HepG2 (cell line): ENCODE measurements at regions not wholly inside any gene's neighbourhood (a gene's known extent, or its start where the extent isn't known, plus 50 kb on each side); places are given as distances from the start of the nearest gene placed in this dataset.

Source experiments
- ATAC-seq: fragments of 200-7000 bp; cut with Tn5 transposase; 3 replicates; pipeline ENCODE4 v1.9.1; 2020; ENCODE audit warnings: mild to moderate bottlenecking, moderate library complexity
- BruUV-seq: library from RNA; stranded (reverse); fragments of 400-500 nt; replicated peaks from 2 replicates; lab custom pipeline; 2021; lab: Mats Ljungman, UMichigan
- CTCF ChIA-PET: fragments of 300-600 bp; formaldehyde crosslinking; extraction: SDS; loops from one replicate; lab custom pipeline; 2021; ENCODE audit warnings: low total read pairs, inconsistent platforms, low intra/inter-chr PET ratio; lab: Yijun Ruan, JAX
- POLR2A ChIA-PET: fragments of 350-600 bp; sonication (Branson Sonifier 250); formaldehyde crosslinking; loops from one replicate; lab custom pipeline; 2020; ENCODE audit warnings: antibody characterized with exemption, inconsistent platforms; lab: Yijun Ruan, JAX
- DNase-seq: peaks from one replicate; pipeline ENCODE4 v3.0.0-alpha.2; 2015; ENCODE audit warnings: low spot score
- FAIRE-seq: peaks from 3 replicates; lab custom pipeline; 2011; peaks lifted over from hg19 to GRCh38; lab: Jason Lieb, UNC
- H2AFZ ChIP-seq: one replicate; pipeline ENCODE4 v1.6.1; 2011; ENCODE audit warnings: low read length, inconsistent platforms
- H3K27ac ChIP-seq: fragments of 300-600 bp; 3 replicates; pipeline ENCODE4 v1.8.0; 2011; ENCODE audit warnings: mixed run types, mild to moderate bottlenecking, mixed read lengths, low read length, inconsistent platforms; ENCODE audit not compliant: insufficient read depth; ENCODE audit errors: extremely low read length
- H3K27me3 ChIP-seq, 2 experiments: fragments of 200-600 bp in 1 of 2; 2 replicates in 1 of 2; 3 replicates in 1 of 2; pipeline versions ENCODE4 v1.6.0 to v1.8.0; 2011; ENCODE audit warnings: low read length in 2 of 2, mild to moderate bottlenecking in 2 of 2, moderate library complexity in 2 of 2, inconsistent platforms in 1 of 2; ENCODE audit not compliant: insufficient read depth in 2 of 2, control insufficient read depth in 1 of 2
- H3K36me3 ChIP-seq, 2 experiments: fragments of 200-600 bp in 1 of 2; replicated peaks in 1 of 2; 2 replicates in 1 of 2; 3 replicates in 1 of 2; pipeline versions ENCODE4 v1.5.1 to v1.8.0; 2011; ENCODE audit warnings: low read length in 2 of 2, inconsistent platforms in 1 of 2; ENCODE audit not compliant: insufficient read depth in 2 of 2, control insufficient read depth in 1 of 2
- H3K4me1 ChIP-seq: 2 replicates; pipeline ENCODE4 v1.5.1; 2012; ENCODE audit warnings: low read length, inconsistent platforms; ENCODE audit not compliant: insufficient read depth
- H3K4me2 ChIP-seq: 2 replicates; pipeline ENCODE4 v1.6.0; 2011; ENCODE audit warnings: low read depth, low read length, inconsistent platforms
- H3K4me3 ChIP-seq, 3 experiments: fragments of 200-600 bp in 1 of 3; sonication (generic), shearing (Covaris generic) in 1 of 3; replicated peaks in 1 of 3; 2 replicates each; pipeline ENCODE4 v1.5.1; 2011 to 2016; ENCODE audit warnings: low read length in 3 of 3, inconsistent platforms in 2 of 3, low read depth in 2 of 3, mild to moderate bottlenecking in 2 of 3, control low read depth in 1 of 3, mixed read lengths in 1 of 3; ENCODE audit not compliant: insufficient read depth in 1 of 3
- H3K79me2 ChIP-seq: one replicate; pipeline ENCODE4 v1.6.1; 2011; ENCODE audit warnings: low read length, inconsistent platforms; ENCODE audit not compliant: insufficient read depth
- H3K9ac ChIP-seq: 2 replicates; pipeline ENCODE4 v1.6.0; 2011; ENCODE audit warnings: mild to moderate bottlenecking, low read depth, low read length, inconsistent platforms; ENCODE audit not compliant: insufficient read depth
- H3K9me3 ChIP-seq: 2 replicates; pipeline ENCODE4 v1.5.1; 2012; ENCODE audit warnings: mild to moderate bottlenecking, low read length
- H4K20me1 ChIP-seq: 2 replicates; pipeline ENCODE4 v1.6.0; 2011; ENCODE audit warnings: inconsistent platforms, mild to moderate bottlenecking, low read length, moderate library complexity; ENCODE audit not compliant: insufficient read depth
- ATF7-NPFF ChIP-seq: sonication (generic); formaldehyde crosslinking; IDR thresholded peaks from 2 replicates; pipeline ENCODE4 v1.8.1; 2023; ENCODE audit warnings: mild to moderate bottlenecking, low read depth, missing genetic modification reagents, moderate library complexity
- MTF2 ChIP-seq: sonication (generic); formaldehyde crosslinking; IDR thresholded peaks from 2 replicates; pipeline ENCODE4 v1.5.0; 2020; ENCODE audit warnings: missing genetic modification reagents, borderline replicate concordance
- ZNF318 ChIP-seq: sonication (generic); formaldehyde crosslinking; IDR thresholded peaks from 2 replicates; pipeline ENCODE4 v1.4.0; 2020; ENCODE audit warnings: mild to moderate bottlenecking, missing genetic modification reagents
- ZNF549 ChIP-seq: sonication (generic); formaldehyde crosslinking; IDR thresholded peaks from 2 replicates; pipeline ENCODE4 v1.5.0; 2020; ENCODE audit warnings: missing genetic modification reagents
- whole genome bisulfite sequencing: methylation state at CpG from one replicate; pipeline ENCODE4 v1.1.6; 2017; ENCODE audit warnings: low lambda C conversion rate; 5-methylcytosine and 5-hydroxymethylcytosine counted together
- in situ Hi-C: cut with HindIII; loops from 2 replicates; pipeline ENCODE4 v1.10.0; 2017; ENCODE audit warnings: low pct_unique_long_range_greater_than_20kb; ENCODE audit not compliant: extremely low pct_ligation_motif_present
- intact Hi-C: fragments of 100-400 bp; cut with micrococcal nuclease; formaldehyde crosslinking; loops from one replicate; pipeline ENCODE4 v1.10.0; 2022; ENCODE audit not compliant: unreplicated experiment
- TF ChIP-seq, protein P1 (sequence below): sonication (generic); formaldehyde crosslinking; IDR thresholded peaks from 2 replicates; pipeline ENCODE4 v1.9.0; 2021; ENCODE audit warnings: missing genetic modification reagents, mild to moderate bottlenecking, borderline replicate concordance
- TF ChIP-seq, protein P2 (sequence below): sonication (generic); formaldehyde crosslinking; IDR thresholded peaks from 2 replicates; pipeline ENCODE4 v1.8.1; 2023; ENCODE audit warnings: missing genetic modification reagents, mild to moderate bottlenecking, borderline replicate concordance
- TF ChIP-seq, protein P3 (sequence below): sonication (generic); formaldehyde crosslinking; conservative IDR thresholded peaks from 2 replicates; pipeline ENCODE4 v1.8.0; 2022; ENCODE audit warnings: mild to moderate bottlenecking, moderate library complexity, missing genetic modification reagents

DNA sequence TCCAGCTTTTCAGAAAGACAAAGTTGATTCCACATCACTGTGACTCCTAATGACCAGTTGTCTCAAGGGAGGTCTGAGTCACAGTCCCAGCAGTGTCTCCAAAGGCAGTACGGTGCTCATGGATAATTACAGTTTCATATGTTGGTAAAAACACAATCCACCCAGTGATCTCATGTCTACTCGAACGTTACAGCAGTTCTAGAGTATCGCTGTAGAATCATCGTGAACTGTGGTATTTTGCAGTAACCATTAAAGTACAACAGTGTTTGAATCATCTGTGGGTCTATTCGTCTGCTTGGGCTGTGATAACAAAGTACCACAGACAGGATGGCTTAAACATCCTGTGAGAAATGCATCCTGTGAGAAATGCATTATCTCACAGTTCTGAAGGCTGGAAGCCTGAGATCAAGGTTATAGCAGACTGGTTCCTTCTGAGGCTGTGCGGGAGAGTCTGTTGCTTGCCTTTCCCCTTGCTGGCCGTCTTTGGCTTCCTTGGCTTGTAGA is 121.1 kb upstream of the SORBS2 start:
- Histone ChIP-seq H3K27me3 (peaks cover 0 to 21% of the 10 kb centered on the region in 2 experiments; a peak in 1 of 5 replicates), H3K27ac (no peak overlapping the region), H3K36me3 (no peaks in the 10 kb centered on the region), H3K9me3 (no peaks in the 10 kb centered on the region), H3K4me3 (no peak overlapping the region), H3K9ac (no peak overlapping the region), H3K4me1 (no peaks in the 10 kb centered on the region), H2AFZ (no peak overlapping the region), H4K20me1 (no peaks in the 10 kb centered on the region), H3K4me2 (no peak overlapping the region), H3K79me2 (no peaks in the 10 kb centered on the region)
- 56% methylated on average over 8 of the region's 8 CpGs for WGBS
- no peak for TF ChIP-seq ZNF549
- TF ChIP-seq MTF2 (CRISPR knock-in tag): no peak
- TF ChIP-seq, protein P1, sequence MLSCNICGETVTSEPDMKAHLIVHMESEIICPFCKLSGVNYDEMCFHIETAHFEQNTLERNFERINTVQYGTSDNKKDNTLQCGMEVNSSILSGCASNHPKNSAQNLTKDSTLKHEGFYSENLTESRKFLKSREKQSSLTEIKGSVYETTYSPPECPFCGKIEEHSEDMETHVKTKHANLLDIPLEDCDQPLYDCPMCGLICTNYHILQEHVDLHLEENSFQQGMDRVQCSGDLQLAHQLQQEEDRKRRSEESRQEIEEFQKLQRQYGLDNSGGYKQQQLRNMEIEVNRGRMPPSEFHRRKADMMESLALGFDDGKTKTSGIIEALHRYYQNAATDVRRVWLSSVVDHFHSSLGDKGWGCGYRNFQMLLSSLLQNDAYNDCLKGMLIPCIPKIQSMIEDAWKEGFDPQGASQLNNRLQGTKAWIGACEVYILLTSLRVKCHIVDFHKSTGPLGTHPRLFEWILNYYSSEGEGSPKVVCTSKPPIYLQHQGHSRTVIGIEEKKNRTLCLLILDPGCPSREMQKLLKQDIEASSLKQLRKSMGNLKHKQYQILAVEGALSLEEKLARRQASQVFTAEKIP (CRISPR knock-in tag): no peak
- TF ChIP-seq ATF7-NPFF (CRISPR knock-in tag): no peak
- TF ChIP-seq ZNF318 (CRISPR knock-in tag): no peak
- TF ChIP-seq, protein P2, sequence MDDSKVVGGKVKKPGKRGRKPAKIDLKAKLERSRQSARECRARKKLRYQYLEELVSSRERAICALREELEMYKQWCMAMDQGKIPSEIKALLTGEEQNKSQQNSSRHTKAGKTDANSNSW (CRISPR knock-in tag): no peak
- TF ChIP-seq, protein P3, sequence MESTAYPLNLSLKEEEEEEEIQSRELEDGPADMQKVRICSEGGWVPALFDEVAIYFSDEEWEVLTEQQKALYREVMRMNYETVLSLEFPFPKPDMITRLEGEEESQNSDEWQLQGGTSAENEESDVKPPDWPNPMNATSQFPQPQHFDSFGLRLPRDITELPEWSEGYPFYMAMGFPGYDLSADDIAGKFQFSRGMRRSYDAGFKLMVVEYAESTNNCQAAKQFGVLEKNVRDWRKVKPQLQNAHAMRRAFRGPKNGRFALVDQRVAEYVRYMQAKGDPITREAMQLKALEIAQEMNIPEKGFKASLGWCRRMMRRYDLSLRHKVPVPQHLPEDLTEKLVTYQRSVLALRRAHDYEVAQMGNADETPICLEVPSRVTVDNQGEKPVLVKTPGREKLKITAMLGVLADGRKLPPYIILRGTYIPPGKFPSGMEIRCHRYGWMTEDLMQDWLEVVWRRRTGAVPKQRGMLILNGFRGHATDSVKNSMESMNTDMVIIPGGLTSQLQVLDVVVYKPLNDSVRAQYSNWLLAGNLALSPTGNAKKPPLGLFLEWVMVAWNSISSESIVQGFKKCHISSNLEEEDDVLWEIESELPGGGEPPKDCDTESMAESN: no peak
- CTCF ChIA-PET: no interaction called here
- POLR2A ChIA-PET: no interaction called here
- BruUV-seq: no TSS peak
- in situ Hi-C loops: no loop called here
- no peak for DNase-seq
- no peak for ATAC-seq
- FAIRE-seq: no peak
- intact Hi-C loops: no loop called here
